Right lobe of liver (tissue), 6 donors: ENCODE measurements at regions not wholly inside any gene's neighbourhood (a gene's known extent, or its start where the extent isn't known, plus 50 kb on each side); places are given as distances from the start of the nearest gene placed in this dataset.

ENCODE experiments used
- ATAC-seq, 4 donors: fragments of 200-7000 bp; cut with Tn5 transposase; one replicate each; pipeline ENCODE4 v1.9.1; 2020; ENCODE audit warnings: mild to moderate bottlenecking in 4 of 4, moderate library complexity in 4 of 4
- DNase-seq, 3 donors: peaks; one replicate each; pipeline ENCODE4 v3.0.0-alpha.2; 2020
- H3K27ac ChIP-seq, 3 donors: fragments of 200-600 bp; one replicate each; pipeline ENCODE4 v1.8.0; 2022
- H3K27me3 ChIP-seq, 2 donors: fragments of 200-600 bp; one replicate each; pipeline ENCODE4 v1.8.0; 2022
- H3K36me3 ChIP-seq, 4 donors: fragments of 200-600 bp; sonication (generic) in 1 of 4; one replicate each; pipeline versions ENCODE4 v1.5.1 to v1.8.0; 2017 to 2022; ENCODE audit warnings: control low read depth in 1 of 4
- H3K4me1 ChIP-seq, 4 donors: fragments of 200-600 bp; sonication (generic) in 1 of 4; one replicate each; pipeline versions ENCODE4 v1.5.1 to v1.8.0; 2017 to 2022; ENCODE audit warnings: control low read depth in 1 of 4
- H3K4me3 ChIP-seq, 3 donors: fragments of 200-600 bp; one replicate each; pipeline ENCODE4 v1.8.0; 2022
- H3K9me3 ChIP-seq, 4 donors: fragments of 200-600 bp; sonication (generic) in 1 of 4; one replicate each; pipeline versions ENCODE4 v1.5.1 to v1.8.0; 2017 to 2022; ENCODE audit warnings: control low read depth in 1 of 4
- POLR2A ChIP-seq: fragments of 450-650 bp; IDR thresholded peaks from one replicate; pipeline ENCODE4 v1.6.1; 2017; ENCODE audit warnings: antibody characterized with exemption, mild to moderate bottlenecking
- WGBS: methylation state at CpG from one replicate; pipeline ENCODE4 v1.1.6; 2018; ENCODE audit warnings: low coverage, low lambda C conversion rate; ENCODE audit not compliant: insufficient coverage; ENCODE audit errors: missing lambda C conversion rate; 5-methylcytosine and 5-hydroxymethylcytosine counted together
- intact Hi-C, 2 donors: fragments of 100-400 bp; cut with DNase I; formaldehyde crosslinking; loops; one replicate each; pipeline versions ENCODE4 v1.11.2 to v1.14.1; 2022
- TF ChIP-seq, protein P1 (sequence below), 4 donors: fragments of 200-600 bp in 3 of 4; fragments of 450-650 bp in 1 of 4; IDR thresholded peaks; one replicate each; pipeline versions ENCODE4 v1.5.1 to v1.8.0; 2016 to 2022; ENCODE audit warnings: antibody characterized with exemption in 4 of 4, mild to moderate bottlenecking in 2 of 4
- donor health status: DM: no; HTN: yes; CAD: no.
- donor health status: DM: no; HTN: no; CAD: no.
- donor health status: DM: no; HTN: no; CAD: no.
- donor health status: DM: no; HTN: yes; CAD: no.
- donor health status: DM: no; HTN: yes; CAD: no.

DNA sequence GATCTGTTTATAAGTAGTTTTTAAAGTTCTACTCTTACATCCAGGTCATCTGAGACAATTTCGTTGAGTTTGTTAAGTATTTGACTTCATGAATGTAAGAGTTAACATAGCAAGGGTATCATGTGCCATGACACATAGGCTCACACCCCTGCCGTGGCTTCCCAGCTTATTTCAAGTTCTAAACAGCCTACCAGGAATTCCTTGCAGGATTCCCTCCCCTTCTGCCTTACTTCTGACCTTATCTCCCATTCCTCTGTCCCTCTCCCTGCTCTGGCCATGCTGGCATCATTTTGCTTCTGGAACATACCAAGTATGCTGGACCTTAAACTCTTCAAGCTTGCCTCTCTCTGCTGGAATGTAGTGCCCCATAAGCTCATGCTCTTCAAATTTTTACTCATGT is 369.9 kb upstream of the PCDH7 start:
- TF ChIP-seq POLR2A, result no peak
- TF ChIP-seq, protein P1, sequence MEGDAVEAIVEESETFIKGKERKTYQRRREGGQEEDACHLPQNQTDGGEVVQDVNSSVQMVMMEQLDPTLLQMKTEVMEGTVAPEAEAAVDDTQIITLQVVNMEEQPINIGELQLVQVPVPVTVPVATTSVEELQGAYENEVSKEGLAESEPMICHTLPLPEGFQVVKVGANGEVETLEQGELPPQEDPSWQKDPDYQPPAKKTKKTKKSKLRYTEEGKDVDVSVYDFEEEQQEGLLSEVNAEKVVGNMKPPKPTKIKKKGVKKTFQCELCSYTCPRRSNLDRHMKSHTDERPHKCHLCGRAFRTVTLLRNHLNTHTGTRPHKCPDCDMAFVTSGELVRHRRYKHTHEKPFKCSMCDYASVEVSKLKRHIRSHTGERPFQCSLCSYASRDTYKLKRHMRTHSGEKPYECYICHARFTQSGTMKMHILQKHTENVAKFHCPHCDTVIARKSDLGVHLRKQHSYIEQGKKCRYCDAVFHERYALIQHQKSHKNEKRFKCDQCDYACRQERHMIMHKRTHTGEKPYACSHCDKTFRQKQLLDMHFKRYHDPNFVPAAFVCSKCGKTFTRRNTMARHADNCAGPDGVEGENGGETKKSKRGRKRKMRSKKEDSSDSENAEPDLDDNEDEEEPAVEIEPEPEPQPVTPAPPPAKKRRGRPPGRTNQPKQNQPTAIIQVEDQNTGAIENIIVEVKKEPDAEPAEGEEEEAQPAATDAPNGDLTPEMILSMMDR (IDR thresholded peaks at IDR 0.05), result no peak
- Histone ChIP-seq H3K27me3 (no peaks in the 10 kb centered on the region), H3K9me3 (no peaks in the 10 kb centered on the region), H3K4me1 (no peaks in the 10 kb centered on the region), H3K4me3 (no peak overlapping the region), H3K27ac (no peak overlapping the region), H3K36me3 (no peaks in the 10 kb centered on the region)
- DNase-seq (no peak), ATAC-seq (no peak)
- intact Hi-C loops, result no loop called here
- 23% methylated on average over 2 of the region's 2 CpGs for WGBS

DNA sequence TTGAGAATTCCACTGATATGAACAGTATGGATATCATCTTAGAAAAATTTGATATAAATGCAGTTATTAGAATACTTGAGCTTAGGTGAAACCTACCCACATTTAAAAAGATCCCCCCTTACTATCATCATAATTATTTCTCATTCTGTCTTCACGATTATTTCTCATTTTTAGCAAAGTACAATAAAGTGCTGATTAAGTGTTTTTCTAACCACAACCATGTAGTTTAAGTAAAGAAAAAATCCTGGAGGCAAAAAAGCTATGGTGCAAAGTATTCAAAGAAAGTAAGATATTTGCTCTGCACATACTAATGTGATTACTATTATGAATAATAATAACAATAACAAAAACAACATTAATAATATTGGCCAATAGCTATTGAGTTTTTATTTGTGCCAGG is 365.6 kb upstream of the PCDH7 start:
- 57% methylated on average over 1 of the region's 1 CpG for WGBS

DNA sequence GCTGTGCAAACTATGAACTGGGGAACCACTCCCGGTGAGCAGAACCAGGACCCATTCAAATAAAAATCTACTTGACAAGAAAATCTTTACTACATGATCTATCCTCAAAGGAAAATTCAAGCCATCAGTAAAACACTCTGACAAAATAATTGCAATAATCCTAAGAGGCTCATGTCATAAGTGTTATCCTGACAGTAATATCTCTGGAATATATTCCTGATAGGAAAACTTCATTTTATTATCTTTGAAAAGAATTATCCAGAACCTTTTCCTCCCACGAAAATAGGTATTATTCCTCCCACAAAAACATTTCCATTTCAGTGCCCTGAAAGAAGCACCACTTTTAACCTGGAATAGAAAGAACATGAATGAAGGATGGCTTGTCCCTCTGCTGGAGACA is 357.7 kb upstream of the PCDH7 start:
- DNase-seq (no peak), ATAC-seq (no peak)
- Histone ChIP-seq H3K36me3 (no peaks in the 10 kb centered on the region), H3K27ac (no peak overlapping the region), H3K4me3 (no peak overlapping the region), H3K4me1 (no peaks in the 10 kb centered on the region), H3K9me3 (no peaks in the 10 kb centered on the region), H3K27me3 (no peaks in the 10 kb centered on the region)
- WGBS, result 62% methylated on average over 2 of the region's 2 CpGs
- TF ChIP-seq, protein P1 (IDR thresholded peaks at IDR 0.05), result no peak
- no peak for TF ChIP-seq POLR2A
- intact Hi-C loops, result no loop called here

More for the DNA sequence above, 365.6 kb upstream of the PCDH7 start:
- Histone ChIP-seq H3K9me3 (no peaks in the 10 kb centered on the region), H3K27me3 (no peaks in the 10 kb centered on the region), H3K4me3 (no peak overlapping the region), H3K36me3 (no peaks in the 10 kb centered on the region), H3K4me1 (no peaks in the 10 kb centered on the region), H3K27ac (no peak overlapping the region)
- ATAC-seq, result no peak
- no peak for TF ChIP-seq POLR2A
- TF ChIP-seq, protein P1 (IDR thresholded peaks at IDR 0.05), result no peak
- DNase-seq, result no peak
- intact Hi-C loops, result no loop called here

DNA sequence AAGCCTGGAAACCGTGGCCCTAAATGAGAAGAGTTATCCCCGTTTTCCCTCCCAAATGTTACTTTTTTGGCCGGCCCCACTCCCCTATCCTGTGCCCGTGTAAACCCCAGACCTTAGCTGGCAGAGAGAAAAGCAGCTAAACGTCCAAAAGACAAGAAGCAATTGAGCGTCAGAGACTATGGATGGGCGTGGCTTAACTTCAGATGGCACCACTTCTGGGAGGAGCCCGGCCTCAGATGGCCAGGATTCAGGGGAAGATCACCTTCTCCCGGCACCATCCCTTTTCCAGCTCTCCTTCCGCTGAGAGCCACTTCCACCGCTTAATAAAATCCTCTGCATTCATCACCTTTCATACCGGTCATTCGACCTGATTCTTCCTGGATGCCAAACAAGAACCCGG is 350.1 kb upstream of the PCDH7 start:
- no peak for TF ChIP-seq POLR2A
- TF ChIP-seq, protein P1 (IDR thresholded peaks at IDR 0.05), result no peak
- no peak for ATAC-seq
- Histone ChIP-seq H3K36me3 (no peaks in the 10 kb centered on the region), H3K4me3 (no peak overlapping the region), H3K27ac (no peak overlapping the region), H3K27me3 (no peaks in the 10 kb centered on the region), H3K9me3 (no peaks in the 10 kb centered on the region), H3K4me1 (no peaks in the 10 kb centered on the region)
- intact Hi-C loops, result no loop called here
- WGBS, result 61% methylated on average over 14 of the region's 14 CpGs
- DNase-seq, result no peak

DNA sequence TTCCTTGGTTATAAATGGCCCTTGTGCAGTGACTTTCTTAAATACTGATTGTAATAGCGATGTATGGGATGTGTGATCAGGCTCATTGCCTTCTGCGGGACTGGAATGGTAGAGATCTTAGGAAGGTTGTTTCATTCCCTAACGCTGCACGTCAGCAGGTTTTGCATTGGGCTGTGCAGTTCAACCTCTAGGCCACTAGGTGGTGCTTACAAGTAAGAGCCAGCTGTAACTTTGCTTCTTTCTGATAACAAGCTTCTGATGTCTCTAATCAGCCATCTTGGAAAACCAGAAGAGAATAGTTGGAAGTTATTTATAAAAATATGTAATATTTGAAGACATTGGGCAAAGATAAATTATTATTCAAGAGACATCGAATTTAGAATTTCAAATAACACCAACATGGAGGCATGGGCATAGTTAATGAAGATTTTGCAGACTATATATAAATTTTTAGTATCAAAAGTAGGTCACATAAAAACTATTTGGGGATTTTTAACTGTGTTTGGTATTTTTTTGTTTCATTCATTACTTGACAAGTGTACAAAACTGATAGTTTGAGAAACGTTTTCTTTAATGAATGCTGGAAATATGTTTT is 339.7 kb upstream of the PCDH7 start:
- TF ChIP-seq POLR2A, result no peak
- TF ChIP-seq, protein P1 (IDR thresholded peaks at IDR 0.05), result peak; percentile 50 to 75 (median 68)
- Histone ChIP-seq H3K4me3 (no peak overlapping the region), H3K27ac (no peak overlapping the region), H3K4me1 (no peaks in the 10 kb centered on the region), H3K36me3 (no peaks in the 10 kb centered on the region), H3K9me3 (no peaks in the 10 kb centered on the region), H3K27me3 (no peaks in the 10 kb centered on the region)
- ATAC-seq (peak; percentile 76 to 89 (median 82)), DNase-seq (peak in 1 of 3 donors; percentile 26)
- intact Hi-C loops, result no loop called here
- 34% methylated on average over 6 of the region's 6 CpGs for WGBS
